ENCODE measurements at regions not wholly inside any gene's neighbourhood (a gene's known extent, or its start where the extent isn't known, plus 50 kb on each side); places are given as distances from the start of the nearest gene placed in this dataset.

DNA sequence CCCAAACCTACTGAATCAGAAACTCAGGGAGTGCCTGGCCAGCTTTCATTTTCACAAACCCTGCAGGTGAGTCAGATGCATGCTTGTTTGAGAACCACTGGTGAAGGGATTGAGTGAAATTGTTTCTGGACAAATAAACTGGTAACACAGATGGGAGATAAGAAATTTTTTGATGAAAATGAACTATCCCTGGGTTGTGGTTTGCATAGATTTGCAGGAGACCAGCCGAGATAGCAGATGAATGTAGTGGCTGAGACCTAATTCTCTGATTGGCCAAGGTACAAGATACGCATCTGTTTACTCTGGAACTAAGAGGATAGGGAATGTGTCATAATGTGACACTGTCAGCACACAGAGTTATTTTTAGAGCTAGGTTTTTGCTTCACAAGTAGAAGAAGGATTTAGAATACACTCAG is 117.8 kb upstream of the NOCT start:
- in situ Hi-C loops (cut with HindIII; ENCODE audit: low sequenced_read_pairs) = no loop called here

DNA sequence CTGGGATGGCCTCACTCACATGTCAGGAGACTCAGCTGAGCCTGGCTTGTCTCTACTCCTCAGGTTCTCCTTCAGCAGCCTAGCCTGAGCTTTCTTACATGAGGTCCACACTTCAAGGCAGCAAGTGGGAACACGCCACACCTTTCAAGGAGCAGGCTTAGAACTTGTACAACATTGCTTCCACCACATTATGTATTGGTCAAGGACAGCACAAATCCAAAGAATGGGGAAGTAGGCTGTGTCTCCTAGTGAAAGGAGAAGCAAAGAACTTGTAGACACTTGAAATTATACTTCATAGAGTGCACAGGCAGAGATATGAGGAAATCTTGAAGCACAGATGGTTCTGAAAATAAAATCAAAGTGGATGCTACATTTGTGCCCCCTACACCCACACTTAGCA is 120.9 kb upstream of the NOCT start:
- in situ Hi-C loops (cut with HindIII; ENCODE audit: low sequenced_read_pairs) = no loop called here

DNA sequence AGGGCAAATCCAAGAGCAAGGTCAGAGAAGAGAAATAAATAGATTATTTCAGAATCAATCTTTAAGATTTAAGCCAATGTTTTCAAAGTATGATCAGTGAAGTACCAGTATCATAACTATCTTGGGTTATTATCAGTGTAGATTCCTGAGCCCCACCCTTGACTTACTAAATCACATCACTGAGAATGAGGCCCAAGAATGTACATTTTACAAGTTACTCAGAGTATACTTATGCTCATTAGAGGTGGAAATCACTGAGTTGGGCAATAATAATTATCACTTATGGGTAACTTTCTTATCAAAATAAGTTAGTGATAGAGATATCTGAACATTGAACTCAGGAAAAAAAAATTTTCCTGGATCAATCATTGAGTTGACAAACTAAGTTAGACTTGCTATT is 121.6 kb upstream of the NOCT start:
- in situ Hi-C loops (cut with HindIII; ENCODE audit: low sequenced_read_pairs) = no loop called here

DNA sequence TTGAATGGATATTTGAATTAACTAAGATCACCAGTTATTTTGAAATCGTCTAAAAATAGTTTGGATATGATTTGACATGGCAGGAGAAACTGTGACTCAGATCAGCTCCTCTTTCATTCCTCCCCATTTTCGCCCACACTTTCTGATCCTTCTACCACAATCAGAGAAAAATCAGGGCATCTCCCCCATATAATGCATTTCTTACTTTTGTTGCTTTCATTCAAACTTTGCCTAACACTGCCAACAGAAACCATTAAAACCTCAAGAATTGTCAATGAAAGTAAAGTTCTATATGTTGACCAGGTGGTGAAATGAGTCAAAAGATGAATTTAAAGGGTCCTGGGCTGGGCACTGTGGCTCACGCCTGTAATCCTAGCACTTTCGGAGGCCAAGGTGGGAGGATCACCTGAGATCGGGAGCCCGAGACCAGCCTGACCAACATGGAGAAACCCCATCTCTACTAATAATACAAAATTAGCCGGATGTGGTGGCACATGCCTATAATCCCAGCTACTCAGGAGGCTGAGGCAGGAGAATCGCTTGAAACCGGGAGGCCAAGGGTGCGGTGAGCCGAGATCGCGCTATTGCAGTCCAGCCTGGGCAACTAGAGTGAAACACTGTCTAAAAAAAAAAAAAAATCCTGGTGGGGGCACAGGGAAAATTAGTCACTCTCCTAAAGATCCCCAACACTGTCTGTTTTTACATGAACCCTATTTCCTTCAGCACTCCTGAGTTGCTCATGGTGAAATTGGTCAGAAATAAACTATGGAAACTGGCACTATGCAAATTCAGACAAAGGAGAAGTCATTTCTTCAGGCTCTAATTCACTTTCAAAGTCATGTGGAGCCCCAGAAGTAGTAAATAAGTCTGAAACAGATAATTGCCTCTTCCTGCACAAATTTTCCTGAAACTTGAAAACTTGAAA is 122.8 kb upstream of the NOCT start:
- in situ Hi-C loops (cut with HindIII; ENCODE audit: low sequenced_read_pairs) = no loop called here

DNA sequence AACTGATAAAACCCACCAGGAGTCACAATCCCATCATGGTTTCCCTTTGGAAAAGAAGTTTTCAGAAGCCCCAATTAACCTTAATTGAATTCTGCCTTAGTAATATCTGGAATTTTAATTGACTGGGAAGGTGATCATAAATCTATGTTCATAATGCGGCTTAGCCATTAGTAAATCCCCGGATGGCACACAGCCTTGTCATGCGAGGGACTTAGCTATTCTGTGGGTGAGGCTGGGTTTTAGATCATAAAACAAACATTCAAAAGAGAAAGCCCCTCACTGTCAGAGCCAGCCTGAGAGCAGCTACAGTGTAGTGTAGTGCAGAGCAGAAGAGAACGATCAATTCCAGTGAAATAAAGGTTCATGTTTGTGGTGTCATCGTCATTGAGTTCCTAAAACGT is 124.0 kb upstream of the NOCT start:
- in situ Hi-C loops (cut with HindIII; ENCODE audit: low sequenced_read_pairs) = no loop called here

DNA sequence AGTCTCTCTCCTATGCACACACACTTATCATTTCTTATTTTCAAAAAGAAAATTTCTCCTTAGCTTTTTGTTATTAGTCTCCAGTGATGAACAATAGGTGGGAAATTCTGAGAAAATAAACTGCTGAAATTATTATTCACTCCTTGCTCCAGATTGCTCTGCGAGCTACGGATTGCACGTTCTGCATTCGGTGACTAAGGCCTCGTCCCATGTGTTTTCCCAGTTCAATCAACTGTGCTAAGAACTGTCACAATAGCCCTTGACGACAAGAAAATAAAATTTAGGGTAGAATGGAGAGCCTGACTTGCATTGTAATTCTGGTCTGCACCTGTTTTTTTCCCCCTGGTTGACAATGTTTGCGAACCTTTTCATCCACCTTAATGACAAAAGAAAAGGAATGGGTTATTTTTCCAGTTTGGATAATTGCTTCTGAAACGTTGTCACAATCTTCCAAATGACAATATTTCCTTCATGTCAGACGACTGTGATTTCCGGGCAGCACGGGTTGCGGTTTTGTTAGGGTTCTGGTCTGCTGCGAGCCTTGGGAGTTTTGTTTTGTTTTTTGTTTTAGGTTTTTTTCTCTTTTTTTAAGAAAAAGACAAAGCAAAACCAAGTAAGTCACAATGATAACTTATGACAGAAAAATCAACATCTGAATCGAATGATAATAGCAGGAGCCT is 124.5 kb upstream of the NOCT start:
- in situ Hi-C loops (cut with HindIII; ENCODE audit: low sequenced_read_pairs) = no loop called here

DNA sequence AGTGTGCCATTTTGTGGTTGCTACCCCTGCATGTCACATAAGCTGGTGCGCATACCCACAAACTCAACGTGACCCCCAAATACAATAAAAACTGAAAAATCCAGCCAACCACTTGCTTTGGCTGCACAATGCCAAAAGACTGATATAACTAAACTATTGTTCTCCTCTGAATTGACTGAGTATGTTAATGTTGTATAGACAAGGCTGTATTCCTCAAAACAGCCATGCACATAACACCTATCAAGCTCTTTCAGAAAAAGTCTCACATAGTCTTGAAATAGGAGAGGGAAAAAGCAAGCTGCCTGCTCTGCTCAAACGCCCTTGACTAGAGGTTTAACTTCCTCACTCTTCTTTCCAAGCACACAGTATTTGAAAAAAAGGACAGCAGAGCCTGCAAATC is 126.4 kb upstream of the NOCT start:
- in situ Hi-C loops (cut with HindIII; ENCODE audit: low sequenced_read_pairs) = no loop called here

DNA sequence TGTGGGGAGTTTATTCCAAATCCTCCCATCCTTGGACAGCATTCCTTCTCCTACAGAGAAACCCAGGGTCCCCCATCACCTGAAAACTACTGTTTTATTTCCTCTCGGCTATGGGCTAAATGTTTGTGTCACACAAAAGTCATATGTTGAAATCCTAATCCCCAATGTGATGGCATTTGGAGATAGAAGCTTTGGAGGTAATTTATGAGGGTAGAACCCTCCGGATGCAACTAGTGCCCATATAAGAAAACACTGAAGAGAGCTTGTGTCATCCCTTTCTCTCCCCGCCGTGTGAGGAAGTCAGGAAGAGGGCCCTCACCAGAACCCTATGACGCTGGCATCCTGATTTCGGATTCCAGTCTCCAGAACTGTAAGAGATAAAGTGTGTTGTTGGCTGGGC is 127.8 kb upstream of the NOCT start:
- in situ Hi-C loops (cut with HindIII; ENCODE audit: low sequenced_read_pairs) = no loop called here

DNA sequence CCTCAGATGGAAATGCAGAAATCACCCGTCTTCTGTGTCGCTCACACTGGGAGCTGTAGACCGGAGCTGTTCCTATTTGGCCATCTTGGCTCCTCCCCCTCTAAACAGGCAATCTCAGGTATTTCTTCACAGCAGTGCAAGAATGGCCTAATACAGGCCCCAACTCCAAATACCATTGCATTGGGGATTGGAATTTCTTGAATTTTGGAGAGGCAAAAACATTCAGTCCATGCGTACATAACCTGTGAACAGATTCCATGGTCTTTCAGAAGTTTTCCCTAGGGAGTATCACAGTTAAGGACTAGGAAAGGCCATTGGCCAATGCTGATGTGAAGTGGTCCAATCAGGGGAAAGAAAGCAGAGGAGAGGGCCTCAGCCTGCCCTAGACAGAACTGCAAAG is 128.2 kb upstream of the NOCT start:
- in situ Hi-C loops (cut with HindIII; ENCODE audit: low sequenced_read_pairs) = no loop called here

DNA sequence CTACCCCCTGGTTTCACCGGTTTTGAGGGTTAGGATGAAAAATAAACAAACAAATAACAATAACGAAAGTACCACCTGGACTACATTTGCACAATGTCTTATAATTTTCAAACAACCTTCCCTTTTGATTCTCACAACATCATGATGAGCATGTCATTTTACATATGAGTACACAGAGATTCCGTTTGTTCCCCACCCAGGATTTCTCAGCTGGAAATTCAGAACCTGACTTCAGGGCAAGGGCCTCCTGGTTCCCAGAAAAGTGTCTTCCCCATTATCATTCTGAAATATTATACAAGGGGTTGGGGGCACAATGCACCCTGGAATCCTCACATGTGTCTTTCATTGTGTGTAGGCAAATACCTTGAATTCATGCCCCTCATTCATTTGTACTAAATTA is 135.8 kb upstream of the NOCT start:
- in situ Hi-C loops (cut with HindIII; ENCODE audit: low sequenced_read_pairs) = no loop called here

DNA sequence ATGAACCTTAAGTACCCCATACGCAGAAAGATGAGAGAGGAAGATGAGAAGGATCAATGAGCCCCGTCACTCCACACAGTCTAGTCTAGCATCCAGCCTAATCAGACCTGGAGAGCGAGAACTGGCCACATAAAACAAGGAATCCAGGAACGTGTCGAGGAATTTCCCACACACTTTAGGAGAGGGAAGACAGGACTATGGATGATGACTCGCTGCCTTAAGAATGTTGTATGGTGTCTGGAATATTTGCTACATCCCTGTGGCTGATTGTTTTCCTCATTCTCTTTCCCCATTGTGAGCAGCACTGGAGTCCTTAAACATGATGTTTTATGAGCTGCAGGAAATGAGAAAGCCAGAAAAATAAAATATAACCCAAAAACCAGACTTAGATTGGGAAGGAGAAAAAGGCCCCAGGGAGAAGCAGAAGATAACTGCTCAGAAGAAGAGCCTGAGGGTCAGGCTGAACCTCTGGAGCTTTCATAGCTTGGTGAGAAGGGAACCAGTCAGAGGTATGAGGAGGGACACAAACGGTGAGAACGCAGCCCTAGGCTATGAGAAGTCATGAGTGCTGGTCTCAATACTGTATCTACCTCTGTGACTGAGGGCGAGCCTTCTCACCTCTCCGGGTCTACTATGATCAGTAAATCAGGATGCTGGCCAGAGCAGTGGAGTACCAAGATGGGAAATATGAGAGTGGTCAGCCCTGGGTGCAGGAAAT is 139.5 kb upstream of the NOCT start:
- in situ Hi-C loops (cut with HindIII; ENCODE audit: low sequenced_read_pairs) = no loop called here

DNA sequence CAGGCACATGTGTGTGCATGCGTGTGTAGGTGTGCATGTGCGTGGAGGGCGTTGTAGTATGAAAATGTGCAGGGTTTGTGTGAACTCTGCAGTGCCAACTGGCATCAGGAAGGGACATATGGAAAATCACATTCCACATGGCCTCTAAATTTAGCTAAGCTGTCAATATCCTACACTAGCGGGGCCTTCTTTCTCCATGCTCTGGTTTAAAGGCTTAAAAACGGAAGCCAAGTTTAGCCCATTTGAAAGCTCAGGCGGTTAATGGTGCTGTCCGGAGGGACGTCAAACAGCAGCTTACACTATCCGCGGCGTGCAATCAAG is 144.1 kb upstream of the NOCT start:
- in situ Hi-C loops (cut with HindIII; ENCODE audit: low sequenced_read_pairs) = no loop called here

DNA sequence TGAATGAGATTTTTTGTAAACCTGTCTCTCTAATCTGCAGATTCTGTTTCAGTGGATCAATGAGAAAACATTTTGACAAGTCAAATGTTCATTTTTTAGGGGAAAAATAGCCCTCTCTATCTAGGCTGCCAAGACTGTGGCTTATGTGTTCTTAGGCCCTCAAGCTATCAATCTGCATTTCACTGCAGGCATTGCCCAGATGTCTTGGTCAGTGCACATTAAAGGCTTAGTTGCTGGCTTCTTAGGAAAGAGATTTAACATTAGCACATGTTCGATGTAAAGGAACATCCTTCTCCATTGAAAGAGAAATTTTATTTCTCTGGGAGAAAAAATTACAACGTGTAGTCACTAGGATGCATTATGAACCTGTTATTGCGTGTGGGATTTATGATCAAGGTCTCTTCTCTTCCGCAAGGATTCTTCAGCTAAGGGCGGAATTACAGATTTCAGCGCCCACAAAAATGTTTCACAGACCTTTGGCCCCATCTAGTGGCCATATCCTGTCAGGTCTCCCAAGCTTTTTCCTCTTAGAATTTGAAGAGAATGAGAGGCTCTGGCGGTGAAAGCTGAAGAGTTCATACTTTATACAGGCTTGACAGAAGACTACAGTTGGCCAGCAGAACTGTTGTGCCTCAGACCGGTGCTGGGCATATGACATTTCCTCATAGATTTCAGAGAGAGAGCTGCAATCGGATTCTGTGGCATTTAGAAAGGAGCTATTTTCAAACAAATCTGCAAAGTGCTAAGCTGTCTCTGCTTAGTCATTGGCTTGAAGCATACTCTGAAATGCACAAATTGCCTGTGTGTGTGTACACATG is 144.6 kb upstream of the NOCT start:
- in situ Hi-C loops (cut with HindIII; ENCODE audit: low sequenced_read_pairs) = no loop called here

DNA sequence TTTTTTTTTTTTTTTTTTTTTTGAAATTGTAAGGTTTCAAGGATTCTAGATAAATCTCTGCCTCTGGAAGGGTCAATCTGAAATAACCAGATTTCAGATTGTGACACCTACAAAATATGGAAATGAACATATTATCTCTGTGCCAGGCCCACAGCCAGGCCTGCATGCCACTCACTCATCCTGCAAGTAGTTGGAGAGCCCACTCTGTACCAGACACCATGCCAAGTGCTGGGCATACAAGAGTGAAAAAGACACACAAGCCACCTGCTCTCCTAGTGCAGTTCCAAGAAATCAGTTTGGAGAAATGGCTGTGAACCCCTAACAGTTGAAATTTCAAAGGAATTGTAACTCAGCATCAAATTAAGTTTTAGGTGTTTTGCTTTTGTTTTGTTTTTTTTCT is 145.9 kb upstream of the NOCT start:
- in situ Hi-C loops (cut with HindIII; ENCODE audit: low sequenced_read_pairs) = no loop called here

DNA sequence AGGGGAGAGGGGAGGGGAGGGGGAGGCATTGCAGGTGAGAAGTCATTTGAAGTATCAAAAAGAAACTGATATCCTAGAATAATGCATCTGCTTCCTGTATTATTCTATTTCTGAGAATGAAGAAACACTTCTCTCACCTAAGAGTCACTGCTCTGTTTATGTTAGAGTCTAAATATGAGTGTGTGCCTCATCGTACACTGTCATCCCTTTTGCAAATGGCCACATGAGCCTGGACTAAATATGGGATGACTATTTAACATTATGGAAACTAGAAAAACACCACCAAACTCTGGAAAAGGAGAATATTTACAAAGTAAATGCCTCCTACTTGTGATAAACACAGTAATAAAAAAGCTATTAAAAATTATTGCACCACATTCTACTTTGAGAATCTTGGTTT is 146.4 kb upstream of the NOCT start:
- in situ Hi-C loops (cut with HindIII; ENCODE audit: low sequenced_read_pairs) = no loop called here

DNA sequence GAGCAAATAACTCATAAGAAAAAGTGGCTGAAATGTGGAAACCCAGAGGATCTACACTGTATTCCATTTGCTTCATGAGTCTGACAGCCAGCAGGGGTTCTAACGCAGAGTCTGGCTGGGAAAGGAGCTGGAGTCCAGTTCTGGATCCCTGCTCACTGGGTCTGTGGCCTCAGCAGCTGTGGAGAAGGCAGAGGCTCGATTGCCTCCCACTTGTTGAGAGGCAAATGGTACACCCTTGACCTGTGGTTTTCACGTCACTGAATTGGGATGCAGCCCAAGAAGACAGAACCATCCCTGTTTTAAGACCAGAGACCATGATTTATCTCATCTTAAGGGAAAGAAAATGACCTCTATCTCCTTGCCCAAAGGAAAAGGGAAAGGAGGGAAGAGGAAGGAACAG is 147.0 kb upstream of the NOCT start:
- in situ Hi-C loops (cut with HindIII; ENCODE audit: low sequenced_read_pairs) = no loop called here

DNA sequence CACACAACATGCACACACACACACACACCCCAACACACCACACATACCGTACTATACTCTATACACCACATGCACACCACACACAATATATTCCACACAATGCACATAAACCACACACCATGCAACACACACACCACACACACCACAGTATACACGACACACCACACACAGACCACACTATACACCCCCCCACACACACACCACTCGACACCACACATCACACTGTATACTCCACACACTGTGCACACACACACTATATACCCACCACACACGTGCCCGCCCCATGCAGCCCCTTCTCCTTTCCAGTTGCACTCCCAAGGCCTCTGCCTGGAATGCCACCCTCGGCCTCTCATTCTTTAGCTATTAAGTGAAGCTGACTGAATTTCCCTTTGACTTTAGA is 148.2 kb upstream of the NOCT start:
- in situ Hi-C loops (cut with HindIII; ENCODE audit: low sequenced_read_pairs) = no loop called here

DNA sequence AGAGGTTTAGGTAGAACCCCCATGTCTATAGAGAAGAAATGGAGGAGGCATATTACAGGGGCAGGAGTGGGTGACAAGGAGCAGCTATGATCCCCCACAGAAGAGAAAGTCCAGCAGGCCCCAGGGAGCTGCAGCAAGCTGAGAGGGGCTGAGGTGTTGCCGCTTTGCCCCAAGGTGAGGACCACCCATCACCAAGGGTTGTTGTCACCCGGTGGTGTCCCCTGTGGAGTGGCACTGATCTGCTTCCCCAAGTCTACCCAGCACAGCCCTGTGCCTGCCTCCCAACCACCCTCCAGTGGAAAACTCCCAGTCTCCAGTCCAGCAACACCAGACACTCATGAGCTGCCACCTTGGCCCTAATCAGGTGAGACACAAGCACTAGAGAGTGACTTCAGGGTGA is 149.3 kb upstream of the NOCT start:
- in situ Hi-C loops (cut with HindIII; ENCODE audit: low sequenced_read_pairs) = no loop called here

DNA sequence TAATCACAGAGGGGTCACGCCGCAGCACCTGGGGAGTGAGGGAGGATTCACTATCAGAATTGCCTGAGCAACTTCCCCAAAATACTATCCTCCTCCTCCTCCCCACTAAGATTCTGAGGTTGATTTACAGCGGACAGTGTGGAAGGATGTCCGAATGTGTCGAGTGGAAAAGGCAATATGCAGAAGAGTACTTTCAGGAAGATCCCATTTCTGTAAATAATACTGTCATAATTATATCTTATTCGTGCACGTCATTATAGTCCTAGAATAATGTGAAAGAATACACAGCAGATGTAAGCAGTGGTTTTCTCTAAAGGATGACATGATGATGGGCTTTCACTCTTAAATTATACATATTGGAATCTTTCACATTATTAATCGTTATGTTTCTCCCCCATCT is 149.8 kb upstream of the NOCT start:
- in situ Hi-C loops (cut with HindIII; ENCODE audit: low sequenced_read_pairs) = no loop called here

DNA sequence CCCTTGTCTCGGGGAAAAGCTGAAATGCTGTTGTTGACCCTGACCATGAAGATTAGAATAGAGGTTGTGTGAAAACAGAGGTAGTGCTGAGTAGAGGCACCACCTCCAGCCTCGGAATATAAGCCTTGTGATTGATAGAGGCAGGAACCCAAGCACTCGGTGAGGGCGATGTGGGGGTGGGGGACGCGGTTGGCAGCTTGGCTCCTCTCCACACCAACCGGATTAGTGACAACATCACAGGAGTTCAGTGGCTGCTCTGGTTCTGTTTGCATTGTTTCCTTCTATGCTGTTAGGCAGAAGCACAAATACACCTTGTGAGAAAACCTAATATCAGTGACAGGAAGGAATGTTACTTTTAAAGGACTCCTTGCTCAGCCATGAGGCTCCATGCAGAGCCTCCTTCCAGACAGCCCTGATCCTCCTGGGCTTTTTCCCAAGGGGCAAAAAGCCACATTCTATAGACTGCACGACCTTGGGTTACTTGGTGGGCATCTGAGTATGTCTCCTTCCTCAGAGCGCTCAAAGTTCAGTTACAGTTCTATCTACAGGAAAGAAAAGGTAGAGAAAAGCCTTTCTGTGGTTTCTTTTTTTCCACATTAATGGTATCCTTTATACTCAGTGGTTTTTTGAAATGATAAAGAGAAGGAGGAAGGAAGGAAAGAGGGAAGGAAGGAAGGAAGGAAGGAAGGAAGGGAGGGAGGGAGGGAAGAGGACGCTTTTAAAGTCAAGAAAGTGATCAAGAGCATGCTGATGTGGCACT is 150.4 kb upstream of the NOCT start:
- in situ Hi-C loops (cut with HindIII; ENCODE audit: low sequenced_read_pairs) = no loop called here

Data from DLD1 (cell line).